ENCODE measurements at regions not wholly inside any gene's neighbourhood (a gene's known extent, or its start where the extent isn't known, plus 50 kb on each side); places are given as distances from the start of the nearest gene placed in this dataset.

DNA sequence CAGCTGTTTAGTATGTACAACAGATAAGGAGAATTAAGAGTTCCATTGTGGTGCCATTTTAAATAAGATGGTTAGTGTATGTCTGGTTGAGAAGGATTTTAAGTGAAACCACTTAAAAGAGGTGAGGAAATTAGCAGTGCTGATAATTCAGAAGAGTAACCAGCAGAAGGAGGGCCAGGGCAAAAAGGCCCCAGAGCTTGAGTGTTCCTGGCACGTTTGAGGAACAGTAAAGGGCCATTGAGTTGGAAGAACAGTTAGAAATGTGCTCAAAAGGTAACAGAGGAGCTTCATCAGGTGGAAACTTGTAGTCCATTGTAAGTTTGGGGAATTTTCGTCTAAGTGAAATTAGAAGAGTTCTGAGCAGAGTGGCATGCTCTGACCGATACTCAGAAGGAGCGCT lies 606.2 kb upstream of the ZFP42 start (continued):
- TF ChIP-seq, protein P1, sequence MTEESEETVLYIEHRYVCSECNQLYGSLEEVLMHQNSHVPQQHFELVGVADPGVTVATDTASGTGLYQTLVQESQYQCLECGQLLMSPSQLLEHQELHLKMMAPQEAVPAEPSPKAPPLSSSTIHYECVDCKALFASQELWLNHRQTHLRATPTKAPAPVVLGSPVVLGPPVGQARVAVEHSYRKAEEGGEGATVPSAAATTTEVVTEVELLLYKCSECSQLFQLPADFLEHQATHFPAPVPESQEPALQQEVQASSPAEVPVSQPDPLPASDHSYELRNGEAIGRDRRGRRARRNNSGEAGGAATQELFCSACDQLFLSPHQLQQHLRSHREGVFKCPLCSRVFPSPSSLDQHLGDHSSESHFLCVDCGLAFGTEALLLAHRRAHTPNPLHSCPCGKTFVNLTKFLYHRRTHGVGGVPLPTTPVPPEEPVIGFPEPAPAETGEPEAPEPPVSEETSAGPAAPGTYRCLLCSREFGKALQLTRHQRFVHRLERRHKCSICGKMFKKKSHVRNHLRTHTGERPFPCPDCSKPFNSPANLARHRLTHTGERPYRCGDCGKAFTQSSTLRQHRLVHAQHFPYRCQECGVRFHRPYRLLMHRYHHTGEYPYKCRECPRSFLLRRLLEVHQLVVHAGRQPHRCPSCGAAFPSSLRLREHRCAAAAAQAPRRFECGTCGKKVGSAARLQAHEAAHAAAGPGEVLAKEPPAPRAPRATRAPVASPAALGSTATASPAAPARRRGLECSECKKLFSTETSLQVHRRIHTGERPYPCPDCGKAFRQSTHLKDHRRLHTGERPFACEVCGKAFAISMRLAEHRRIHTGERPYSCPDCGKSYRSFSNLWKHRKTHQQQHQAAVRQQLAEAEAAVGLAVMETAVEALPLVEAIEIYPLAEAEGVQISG (CRISPR knock-in tag; IDR thresholded peaks at IDR 0.05), result no peak
- TF ChIP-seq ZFP90 (CRISPR knock-in tag; IDR thresholded peaks at IDR 0.05; ENCODE audit: borderline replicate concordance) (no peak), HNF4A (CRISPR knock-in tag; IDR thresholded peaks at IDR 0.05) (no peak), NCOA2 (CRISPR knock-in tag; IDR thresholded peaks at IDR 0.05) (no peak), THAP11 (CRISPR knock-in tag; IDR thresholded peaks at IDR 0.05) (no peak)
- TF ChIP-seq, protein P2, sequence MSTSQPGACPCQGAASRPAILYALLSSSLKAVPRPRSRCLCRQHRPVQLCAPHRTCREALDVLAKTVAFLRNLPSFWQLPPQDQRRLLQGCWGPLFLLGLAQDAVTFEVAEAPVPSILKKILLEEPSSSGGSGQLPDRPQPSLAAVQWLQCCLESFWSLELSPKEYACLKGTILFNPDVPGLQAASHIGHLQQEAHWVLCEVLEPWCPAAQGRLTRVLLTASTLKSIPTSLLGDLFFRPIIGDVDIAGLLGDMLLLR (CRISPR knock-in tag; IDR thresholded peaks at IDR 0.05), result no peak
- TF ChIP-seq, protein P3, sequence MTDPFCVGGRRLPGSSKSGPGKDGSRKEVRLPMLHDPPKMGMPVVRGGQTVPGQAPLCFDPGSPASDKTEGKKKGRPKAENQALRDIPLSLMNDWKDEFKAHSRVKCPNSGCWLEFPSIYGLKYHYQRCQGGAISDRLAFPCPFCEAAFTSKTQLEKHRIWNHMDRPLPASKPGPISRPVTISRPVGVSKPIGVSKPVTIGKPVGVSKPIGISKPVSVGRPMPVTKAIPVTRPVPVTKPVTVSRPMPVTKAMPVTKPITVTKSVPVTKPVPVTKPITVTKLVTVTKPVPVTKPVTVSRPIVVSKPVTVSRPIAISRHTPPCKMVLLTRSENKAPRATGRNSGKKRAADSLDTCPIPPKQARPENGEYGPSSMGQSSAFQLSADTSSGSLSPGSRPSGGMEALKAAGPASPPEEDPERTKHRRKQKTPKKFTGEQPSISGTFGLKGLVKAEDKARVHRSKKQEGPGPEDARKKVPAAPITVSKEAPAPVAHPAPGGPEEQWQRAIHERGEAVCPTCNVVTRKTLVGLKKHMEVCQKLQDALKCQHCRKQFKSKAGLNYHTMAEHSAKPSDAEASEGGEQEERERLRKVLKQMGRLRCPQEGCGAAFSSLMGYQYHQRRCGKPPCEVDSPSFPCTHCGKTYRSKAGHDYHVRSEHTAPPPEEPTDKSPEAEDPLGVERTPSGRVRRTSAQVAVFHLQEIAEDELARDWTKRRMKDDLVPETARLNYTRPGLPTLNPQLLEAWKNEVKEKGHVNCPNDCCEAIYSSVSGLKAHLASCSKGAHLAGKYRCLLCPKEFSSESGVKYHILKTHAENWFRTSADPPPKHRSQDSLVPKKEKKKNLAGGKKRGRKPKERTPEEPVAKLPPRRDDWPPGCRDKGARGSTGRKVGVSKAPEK (CRISPR knock-in tag; IDR thresholded peaks at IDR 0.05; ENCODE audit: borderline replicate concordance), result no peak

DNA sequence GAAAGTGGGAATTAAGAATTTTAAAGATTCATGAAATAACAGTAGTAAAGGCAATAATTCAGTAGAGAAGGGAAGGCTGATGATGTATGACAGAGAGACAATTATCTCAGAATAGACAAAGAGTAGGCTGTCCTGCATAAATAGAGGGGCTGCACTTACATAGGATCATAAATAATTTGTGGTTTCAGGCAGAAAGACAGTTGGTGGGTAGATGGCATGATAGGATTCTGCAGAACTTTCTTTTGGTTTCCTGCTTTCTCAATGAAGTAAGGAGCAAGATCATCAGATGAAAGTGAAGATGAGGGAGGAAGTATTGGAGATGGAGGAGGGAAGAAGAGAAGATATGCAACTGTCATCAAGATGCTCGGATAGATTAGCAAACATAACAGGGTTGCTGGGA lies 604.9 kb upstream of the ZFP42 start:
- no peak for TF ChIP-seq HNRNPH1 (optimal IDR thresholded peaks at IDR 0.05; ENCODE audit: low read depth, low read length)
- Histone ChIP-seq H2AFZ (ENCODE audit: low read length) (no peak overlapping the region), H3K36me3 (replicated peaks in 1 of 2; ENCODE audit: control insufficient read depth in 1 of 2, insufficient read depth in 2 of 2, low read length in 2 of 2) (no peaks in the 10 kb centered on the region), H3K4me3 (replicated peaks in 1 of 3; ENCODE audit: insufficient read depth in 1 of 3, low read depth in 2 of 3, low read length in 3 of 3) (no peak overlapping the region), H3K79me2 (ENCODE audit: insufficient read depth, low read length) (no peaks in the 10 kb centered on the region), H3K9ac (ENCODE audit: insufficient read depth, low read depth, low read length) (no peak overlapping the region), H3K4me2 (ENCODE audit: low read depth, low read length) (no peak overlapping the region), H3K27me3 (ENCODE audit: control insufficient read depth in 1 of 2, insufficient read depth in 2 of 2, low read length in 2 of 2) (peaks cover 0 to 17% of the 10 kb centered on the region in 2 experiments; a peak in 3 of 5 replicates), H3K4me1 (ENCODE audit: insufficient read depth, low read length) (no peaks in the 10 kb centered on the region), H3K27ac (ENCODE audit: extremely low read length, insufficient read depth, low read length) (no peak overlapping the region), H4K20me1 (ENCODE audit: insufficient read depth, low read length) (no peaks in the 10 kb centered on the region), H3K9me3 (ENCODE audit: low read length) (no peaks in the 10 kb centered on the region)
- WGBS (ENCODE audit: low lambda C conversion rate), result 0% methylated on average over 1 of the region's 1 CpG
- ChIA-PET CTCF (ENCODE audit: low intra/inter-chr PET ratio, low total read pairs) (no interaction called here), POLR2A (no interaction called here)
- no TSS peak for BruUV-seq (replicated peaks)
- FAIRE-seq (no peak), ATAC-seq (no peak), DNase-seq (ENCODE audit: low spot score) (no peak)
- in situ Hi-C loops (cut with HindIII; ENCODE audit: extremely low pct_ligation_motif_present, low pct_unique_long_range_greater_than_20kb), result no loop called here
- intact Hi-C loops (cut with micrococcal nuclease; ENCODE audit: unreplicated experiment), result no loop called here
